HL-60 (cell line): ENCODE measurements at regions not wholly inside any gene's neighbourhood (a gene's known extent, or its start where the extent isn't known, plus 50 kb on each side); places are given as distances from the start of the nearest gene placed in this dataset.

Source experiments
- CTCF ChIP-seq: IDR thresholded peaks from one replicate; pipeline ENCODE4 v1.5.1; 2011; ENCODE audit warnings: low read length, control low read depth, inconsistent platforms; ENCODE audit not compliant: insufficient read depth
- GABPA ChIP-seq: IDR thresholded peaks from 2 replicates; pipeline ENCODE4 v1.6.1; 2012; ENCODE audit warnings: low read depth
- POLR2AphosphoS5 ChIP-seq: IDR thresholded peaks from 2 replicates; pipeline ENCODE4 v1.6.1; 2012; ENCODE audit warnings: low read depth
- REST ChIP-seq: IDR thresholded peaks from 2 replicates; pipeline ENCODE4 v1.6.1; 2012; ENCODE audit warnings: low read depth; ENCODE audit not compliant: insufficient replicate concordance

- no peak for TF ChIP-seq CTCF
- no peak for TF ChIP-seq POLR2AphosphoS5
- TF ChIP-seq GABPA = no peak
- TF ChIP-seq REST = no peak
Observed at GRCh38 chr13:111789011-111789410, 277.9 kb upstream of the SOX1 start.
